Vagina (tissue), 2 donors: ENCODE measurements at regions not wholly inside any gene's neighbourhood (a gene's known extent, or its start where the extent isn't known, plus 50 kb on each side); places are given as distances from the start of the nearest gene placed in this dataset.

Experiments
- DNase-seq, 2 donors: peaks; one replicate each; pipeline ENCODE4 v3.0.0-alpha.2; 2017; ENCODE audit errors: extremely low spot score in 2 of 2
- H3K27ac ChIP-seq: fragments of 200-600 bp; sonication (generic); one replicate; pipeline ENCODE4 v1.5.1; 2019
- H3K27me3 ChIP-seq: fragments of 200-600 bp; sonication (generic); one replicate; pipeline ENCODE4 v1.5.1; 2019
- H3K36me3 ChIP-seq, 2 donors: fragments of 200-600 bp; sonication (generic); one replicate each; pipeline ENCODE4 v1.5.1; 2017 to 2019
- H3K4me1 ChIP-seq: fragments of 200-600 bp; sonication (generic); one replicate; pipeline ENCODE4 v1.5.1; 2019
- H3K4me3 ChIP-seq, 2 donors: fragments of 200-600 bp; sonication (generic); 1 replicate in 1 of 2; 2 replicates in 1 of 2; pipeline ENCODE4 v1.5.1; 2016 to 2019
- H3K9me3 ChIP-seq: fragments of 200-600 bp; sonication (generic); one replicate; pipeline ENCODE4 v1.5.1; 2019
- CTCF ChIP-seq, 3 experiments: fragments of 450-650 bp in 2 of 3; fragments of 200-600 bp in 1 of 3; sonication (generic) in 1 of 3; IDR thresholded peaks; one replicate each; pipeline ENCODE4 v1.5.1; 2017 to 2019; ENCODE audit warnings: antibody characterized with exemption in 3 of 3, mild to moderate bottlenecking in 2 of 3, moderate library complexity in 2 of 3
- POLR2A ChIP-seq, 2 donors: fragments of 450-650 bp; IDR thresholded peaks; one replicate each; pipeline ENCODE4 v1.6.1; 2017; ENCODE audit warnings: antibody characterized with exemption in 2 of 2, mild to moderate bottlenecking in 2 of 2, moderate library complexity in 2 of 2
- POLR2AphosphoS5 ChIP-seq, 2 donors: sonication (generic); formaldehyde crosslinking; IDR thresholded peaks; one replicate each; pipeline ENCODE4 v1.9.0; 2017; ENCODE audit warnings: antibody characterized with exemption in 2 of 2, mild to moderate bottlenecking in 2 of 2, low read depth in 1 of 2; ENCODE audit not compliant: insufficient read depth in 1 of 2
- intact Hi-C: fragments of 100-400 bp; cut with DNase I; formaldehyde crosslinking; loops from one replicate; pipeline ENCODE4 v1.15.1; 2023

DNA sequence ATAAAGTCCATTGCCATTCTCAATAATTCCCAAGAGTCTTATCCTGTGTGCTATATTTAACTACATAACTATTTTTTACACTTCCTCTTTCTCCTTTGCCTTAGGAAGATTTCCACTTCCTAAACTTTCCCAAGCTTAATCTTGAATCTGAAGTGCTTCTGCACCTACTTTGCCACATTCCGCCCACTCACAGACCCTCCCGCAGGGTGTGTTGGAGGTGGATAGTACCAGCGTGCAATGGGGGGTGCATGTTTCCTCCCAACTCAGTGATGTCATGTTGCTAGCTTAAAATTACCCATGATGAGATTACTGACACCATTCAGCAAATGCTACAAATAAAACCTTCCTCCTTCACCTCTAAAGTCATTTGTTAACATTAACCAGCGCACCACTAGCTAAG lies 460.2 kb downstream of the NR2F1-AS1 start:
- Histone ChIP-seq H3K4me3 (no peak overlapping the region), H3K9me3 (no peaks in the 10 kb centered on the region), H3K36me3 (no peaks in the 10 kb centered on the region), H3K27ac (no peak overlapping the region), H3K27me3 (no peaks in the 10 kb centered on the region), H3K4me1 (no peaks in the 10 kb centered on the region)
- TF ChIP-seq CTCF (IDR thresholded peaks at IDR 0.05) = no peak
- no peak for TF ChIP-seq POLR2A (IDR thresholded peaks at IDR 0.05)
- no peak for TF ChIP-seq POLR2AphosphoS5 (IDR thresholded peaks at IDR 0.05; ENCODE audit: insufficient read depth in 1 of 2, low read depth in 1 of 2)
- no peak for DNase-seq
- intact Hi-C loops = no loop called here

- Histone ChIP-seq H3K27me3 (no peaks in the 10 kb centered on the region), H3K4me1 (no peaks in the 10 kb centered on the region), H3K4me3 (no peak overlapping the region), H3K27ac (no peak overlapping the region), H3K36me3 (no peaks in the 10 kb centered on the region), H3K9me3 (no peaks in the 10 kb centered on the region)
- no peak for DNase-seq
- intact Hi-C loops = no loop called here
- no peak for TF ChIP-seq CTCF (IDR thresholded peaks at IDR 0.05)
- no peak for TF ChIP-seq POLR2A (IDR thresholded peaks at IDR 0.05)
- no peak for TF ChIP-seq POLR2AphosphoS5 (IDR thresholded peaks at IDR 0.05; ENCODE audit: insufficient read depth in 1 of 2, low read depth in 1 of 2)
Measured at GRCh38 chr5:93120051-93120450, 461.0 kb downstream of the NR2F1-AS1 start.

GRCh38 chr5:93117751-93118531 lies 463.1 kb downstream of the NR2F1-AS1 start:
- Histone ChIP-seq H3K27ac (no peak overlapping the region), H3K4me3 (no peak overlapping the region), H3K9me3 (no peaks in the 10 kb centered on the region), H3K36me3 (no peaks in the 10 kb centered on the region), H3K4me1 (no peaks in the 10 kb centered on the region), H3K27me3 (no peaks in the 10 kb centered on the region)
- intact Hi-C loops = no loop called here
- DNase-seq = no peak
- no peak for TF ChIP-seq CTCF (IDR thresholded peaks at IDR 0.05)
- no peak for TF ChIP-seq POLR2A (IDR thresholded peaks at IDR 0.05)

DNA sequence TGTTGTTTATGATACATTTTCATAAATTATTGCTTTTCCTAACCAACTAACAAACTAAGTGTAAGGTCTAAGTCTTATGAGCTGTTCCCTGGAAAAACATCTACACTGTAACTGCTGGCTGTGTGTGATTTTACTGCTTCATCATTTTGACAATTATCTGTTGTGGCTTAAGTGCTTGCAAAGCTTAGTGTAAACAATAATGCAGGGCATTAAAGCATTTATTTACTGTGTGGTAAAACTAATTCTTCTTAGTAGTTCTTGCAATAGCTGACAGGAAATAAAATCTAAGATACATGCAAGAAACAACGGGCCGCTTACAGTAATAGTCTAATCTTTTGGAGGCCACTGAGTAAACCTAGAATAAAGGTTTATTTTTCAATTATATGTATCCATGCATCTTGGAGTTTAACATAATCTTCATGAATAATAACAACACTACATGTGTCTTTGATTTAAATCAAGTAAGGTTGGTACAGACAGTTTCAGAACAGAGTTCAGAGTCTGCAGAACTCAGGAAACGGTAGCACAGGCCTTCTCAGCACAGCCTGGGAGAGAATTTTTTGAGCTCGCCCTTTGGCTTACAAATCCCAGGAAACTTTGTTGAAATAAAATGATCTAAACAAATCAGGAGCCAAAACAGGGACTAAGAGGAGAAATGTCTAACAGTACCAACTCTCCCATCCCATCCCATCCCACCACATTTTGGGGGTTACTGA lies 473.1 kb downstream of the NR2F1-AS1 start:
- intact Hi-C loops = no loop called here
- no peak for DNase-seq
- Histone ChIP-seq H3K27me3 (no peaks in the 10 kb centered on the region), H3K36me3 (no peaks in the 10 kb centered on the region), H3K9me3 (no peaks in the 10 kb centered on the region), H3K27ac (no peak overlapping the region), H3K4me1 (peaks cover 10% of the 10 kb centered on the region), H3K4me3 (no peak overlapping the region)
- TF ChIP-seq POLR2A (IDR thresholded peaks at IDR 0.05) = no peak
- TF ChIP-seq POLR2AphosphoS5 (IDR thresholded peaks at IDR 0.05; ENCODE audit: insufficient read depth in 1 of 2, low read depth in 1 of 2) = no peak
- TF ChIP-seq CTCF (IDR thresholded peaks at IDR 0.05) = no peak

DNA sequence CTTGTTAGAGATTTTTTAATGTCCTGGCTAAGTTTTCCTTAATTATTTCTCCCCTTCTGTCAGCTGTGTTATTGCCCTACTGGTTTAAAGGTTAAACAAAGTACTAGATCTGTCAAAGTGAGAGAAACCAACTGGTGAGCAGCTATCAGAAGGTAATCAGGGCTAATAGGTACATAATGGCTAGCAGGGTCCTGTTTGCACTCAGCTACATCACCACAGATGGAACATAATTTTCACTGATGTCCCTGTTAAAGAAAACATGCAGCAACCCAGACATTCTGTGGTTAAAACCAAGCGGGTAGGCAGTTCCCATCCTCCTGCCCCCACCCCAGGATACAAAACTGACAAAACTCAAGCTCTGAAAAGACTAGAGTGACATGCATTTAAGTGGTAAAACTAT lies 473.9 kb downstream of the NR2F1-AS1 start:
- H3K9me3 ChIP-seq = no peaks in the 10 kb centered on the region
- H3K4me3 ChIP-seq = no peak overlapping the region
- no peaks in the 10 kb centered on the region for H3K36me3 ChIP-seq
- H3K4me1 ChIP-seq = peaks cover 10% of the 10 kb centered on the region
- intact Hi-C loops = no loop called here
- no peak for TF ChIP-seq POLR2AphosphoS5 (IDR thresholded peaks at IDR 0.05; ENCODE audit: insufficient read depth in 1 of 2, low read depth in 1 of 2)
- no peak for TF ChIP-seq CTCF (IDR thresholded peaks at IDR 0.05)
- no peak for TF ChIP-seq POLR2A (IDR thresholded peaks at IDR 0.05)
- H3K27me3 ChIP-seq = no peaks in the 10 kb centered on the region
- no peak for DNase-seq
- no peak overlapping the region for H3K27ac ChIP-seq
